ENCODE measurements at regions not wholly inside any gene's neighbourhood (a gene's known extent, or its start where the extent isn't known, plus 50 kb on each side); places are given as distances from the start of the nearest gene placed in this dataset.

GRCh38 chr7:51539840-51540239, 223.2 kb upstream of the COBL start:
- DNase-seq = no peak

- DNase-seq = no peak
Measured at GRCh38 chr7:51528172-51528571, 211.6 kb upstream of the COBL start.

- no peak for DNase-seq
Measured at GRCh38 chr7:51521694-51522312, 205.2 kb upstream of the COBL start.

- DNase-seq = no peak
Measured at GRCh38 chr7:51521054-51521453, 204.4 kb upstream of the COBL start.

GRCh38 chr7:51518646-51519045, 202.0 kb upstream of the COBL start:
- DNase-seq = no peak

GRCh38 chr7:51517187-51517586, 200.6 kb upstream of the COBL start:
- no peak for DNase-seq

GRCh38 chr7:51501620-51502019, 185.0 kb upstream of the COBL start:
- no peak for DNase-seq

GRCh38 chr7:51482976-51483375, 166.4 kb upstream of the COBL start:
- no peak for DNase-seq

- DNase-seq = no peak
Measured at GRCh38 chr7:51481421-51481820, 164.8 kb upstream of the COBL start.

- no peak for DNase-seq
Measured at GRCh38 chr7:51477819-51478218, 161.2 kb upstream of the COBL start.

- no peak for DNase-seq
Measured at GRCh38 chr7:51477323-51477722, 160.7 kb upstream of the COBL start.

GRCh38 chr7:51476026-51476425, 159.4 kb upstream of the COBL start:
- no peak for DNase-seq

GRCh38 chr7:51472873-51473272, 156.3 kb upstream of the COBL start:
- DNase-seq = no peak

GRCh38 chr7:51471981-51472296, 155.3 kb upstream of the COBL start:
- no peak for DNase-seq

GRCh38 chr7:51471210-51471980, 154.8 kb upstream of the COBL start:
- no peak for DNase-seq

- DNase-seq = no peak
Measured at GRCh38 chr7:51467384-51468017, 150.9 kb upstream of the COBL start.

- no peak for DNase-seq
Measured at GRCh38 chr7:51459809-51460208, 143.2 kb upstream of the COBL start.

GRCh38 chr7:51458693-51459092, 142.1 kb upstream of the COBL start:
- no peak for DNase-seq

GRCh38 chr7:51457079-51457478, 140.5 kb upstream of the COBL start:
- no peak for DNase-seq

- DNase-seq = no peak
Measured at GRCh38 chr7:51456431-51457060, 139.9 kb upstream of the COBL start.

- no peak for DNase-seq
Measured at GRCh38 chr7:51455948-51456347, 139.3 kb upstream of the COBL start.

- no peak for DNase-seq
Measured at GRCh38 chr7:51455513-51455912, 138.9 kb upstream of the COBL start.

- DNase-seq = no peak
Measured at GRCh38 chr7:51455086-51455485, 138.5 kb upstream of the COBL start.
